ENCODE measurements at regions not wholly inside any gene's neighbourhood (a gene's known extent, or its start where the extent isn't known, plus 50 kb on each side); places are given as distances from the start of the nearest gene placed in this dataset.

- ChIA-PET CTCF (interaction anchor here (1.0 kb wide), 1 partner anchor 306 kb away, joined by 5 read pairs; no protein-coding TSS in a partner anchor), POLR2A (no interaction called here)
- H3K4me3 ChIP-seq (ENCODE audit: low read depth, low read length) = no peak overlapping the region
Observed at GRCh38 chr9:14462950-14463349, 149.0 kb upstream of the NFIB start.

GRCh38 chr9:14455243-14455642, 141.3 kb upstream of the NFIB start:
- CTCF ChIA-PET = interaction anchor here (0.8 kb wide), 1 partner anchor 21 kb away, joined by 4 read pairs; no protein-coding TSS in a partner anchor
- H3K27ac ChIP-seq (ENCODE audit: low read depth, low read length) = no peak overlapping the region
- no peaks in the 10 kb centered on the region for H3K9me3 ChIP-seq (ENCODE audit: control insufficient read depth, insufficient read depth, low read length)
- no peak for DNase-seq (ENCODE audit: low read depth, low spot score)
- POLR2A ChIA-PET = no interaction called here
- TF ChIP-seq, protein P1, sequence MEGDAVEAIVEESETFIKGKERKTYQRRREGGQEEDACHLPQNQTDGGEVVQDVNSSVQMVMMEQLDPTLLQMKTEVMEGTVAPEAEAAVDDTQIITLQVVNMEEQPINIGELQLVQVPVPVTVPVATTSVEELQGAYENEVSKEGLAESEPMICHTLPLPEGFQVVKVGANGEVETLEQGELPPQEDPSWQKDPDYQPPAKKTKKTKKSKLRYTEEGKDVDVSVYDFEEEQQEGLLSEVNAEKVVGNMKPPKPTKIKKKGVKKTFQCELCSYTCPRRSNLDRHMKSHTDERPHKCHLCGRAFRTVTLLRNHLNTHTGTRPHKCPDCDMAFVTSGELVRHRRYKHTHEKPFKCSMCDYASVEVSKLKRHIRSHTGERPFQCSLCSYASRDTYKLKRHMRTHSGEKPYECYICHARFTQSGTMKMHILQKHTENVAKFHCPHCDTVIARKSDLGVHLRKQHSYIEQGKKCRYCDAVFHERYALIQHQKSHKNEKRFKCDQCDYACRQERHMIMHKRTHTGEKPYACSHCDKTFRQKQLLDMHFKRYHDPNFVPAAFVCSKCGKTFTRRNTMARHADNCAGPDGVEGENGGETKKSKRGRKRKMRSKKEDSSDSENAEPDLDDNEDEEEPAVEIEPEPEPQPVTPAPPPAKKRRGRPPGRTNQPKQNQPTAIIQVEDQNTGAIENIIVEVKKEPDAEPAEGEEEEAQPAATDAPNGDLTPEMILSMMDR (IDR thresholded peaks at IDR 0.05; ENCODE audit: low read depth, low read length) = no peak
- H3K4me3 ChIP-seq (ENCODE audit: low read depth, low read length) = no peak overlapping the region
- H3K27me3 ChIP-seq (ENCODE audit: control insufficient read depth, insufficient read depth, low read length) = no peaks in the 10 kb centered on the region

More at GRCh38 chr9:14462950-14463349, 149.0 kb upstream of the NFIB start:
- Histone ChIP-seq H3K27me3 (ENCODE audit: control insufficient read depth, insufficient read depth, low read length) (peaks cover 2% of the 10 kb centered on the region), H3K9me3 (ENCODE audit: control insufficient read depth, insufficient read depth, low read length) (no peaks in the 10 kb centered on the region), H3K27ac (ENCODE audit: low read depth, low read length) (no peak overlapping the region)
- no peak for DNase-seq (ENCODE audit: low read depth, low spot score)
- TF ChIP-seq, protein P1 (IDR thresholded peaks at IDR 0.05; ENCODE audit: low read depth, low read length) = no peak

- Histone ChIP-seq H3K27me3 (ENCODE audit: control insufficient read depth, insufficient read depth, low read length) (no peaks in the 10 kb centered on the region), H3K4me3 (ENCODE audit: low read depth, low read length) (no peak overlapping the region), H3K9me3 (ENCODE audit: control insufficient read depth, insufficient read depth, low read length) (no peaks in the 10 kb centered on the region), H3K27ac (ENCODE audit: low read depth, low read length) (no peak overlapping the region)
- CTCF ChIA-PET = no interaction called here
- TF ChIP-seq, protein P1 (IDR thresholded peaks at IDR 0.05; ENCODE audit: low read depth, low read length) = no peak
- POLR2A ChIA-PET = no interaction called here
- no peak for DNase-seq (ENCODE audit: low read depth, low spot score)
Observed at GRCh38 chr9:14453286-14453685, 139.3 kb upstream of the NFIB start.

DNA sequence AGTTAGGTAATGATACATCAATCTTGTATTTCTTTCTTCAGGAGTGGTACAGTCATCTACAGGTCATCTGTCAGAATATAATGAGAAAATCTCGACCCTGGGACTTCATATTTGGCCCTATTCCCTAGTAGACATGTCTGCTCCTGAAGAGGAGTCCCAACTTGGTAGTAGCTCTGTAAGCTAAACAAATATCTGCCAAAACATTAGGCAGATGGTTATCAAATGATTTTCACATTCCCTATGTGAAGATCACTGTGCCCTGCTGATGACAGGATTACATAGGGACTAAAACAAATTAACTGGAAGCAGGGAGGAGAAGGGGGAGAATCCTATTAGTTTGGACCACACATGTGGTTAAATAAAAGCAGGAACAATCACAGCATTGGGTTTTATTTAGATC, 138.6 kb upstream of the NFIB start:
- TF ChIP-seq, protein P1 (IDR thresholded peaks at IDR 0.05; ENCODE audit: low read depth, low read length) = no peak
- POLR2A ChIA-PET = no interaction called here
- Histone ChIP-seq H3K27me3 (ENCODE audit: control insufficient read depth, insufficient read depth, low read length) (no peaks in the 10 kb centered on the region), H3K27ac (ENCODE audit: low read depth, low read length) (no peak overlapping the region), H3K9me3 (ENCODE audit: control insufficient read depth, insufficient read depth, low read length) (no peaks in the 10 kb centered on the region), H3K4me3 (ENCODE audit: low read depth, low read length) (no peak overlapping the region)
- no peak for DNase-seq (ENCODE audit: low read depth, low spot score)
- CTCF ChIA-PET = interaction anchor here (1.3 kb wide), 1 partner anchor 1025 kb away, joined by 3 read pairs; no protein-coding TSS in a partner anchor

GRCh38 chr9:14451949-14452348, 138.0 kb upstream of the NFIB start:
- Histone ChIP-seq H3K27ac (ENCODE audit: low read depth, low read length) (no peak overlapping the region), H3K27me3 (ENCODE audit: control insufficient read depth, insufficient read depth, low read length) (no peaks in the 10 kb centered on the region), H3K9me3 (ENCODE audit: control insufficient read depth, insufficient read depth, low read length) (no peaks in the 10 kb centered on the region), H3K4me3 (ENCODE audit: low read depth, low read length) (no peak overlapping the region)
- TF ChIP-seq, protein P1 (IDR thresholded peaks at IDR 0.05; ENCODE audit: low read depth, low read length) = no peak
- DNase-seq (ENCODE audit: low read depth, low spot score) = no peak
- ChIA-PET CTCF (interaction anchor here (1.3 kb wide), 1 partner anchor 1025 kb away, joined by 3 read pairs; no protein-coding TSS in a partner anchor), POLR2A (no interaction called here)
